HepG2 (cell line): ENCODE measurements at regions not wholly inside any gene's neighbourhood (a gene's known extent, or its start where the extent isn't known, plus 50 kb on each side); places are given as distances from the start of the nearest gene placed in this dataset.

Source experiments
- ATAC-seq: fragments of 200-7000 bp; cut with Tn5 transposase; 3 replicates; pipeline ENCODE4 v1.9.1; 2020; ENCODE audit warnings: mild to moderate bottlenecking, moderate library complexity
- BruUV-seq: library from RNA; stranded (reverse); fragments of 400-500 nt; replicated peaks from 2 replicates; lab custom pipeline; 2021; lab: Mats Ljungman, UMichigan
- CTCF ChIA-PET: fragments of 300-600 bp; formaldehyde crosslinking; extraction: SDS; loops from one replicate; lab custom pipeline; 2021; ENCODE audit warnings: low total read pairs, inconsistent platforms, low intra/inter-chr PET ratio; lab: Yijun Ruan, JAX
- POLR2A ChIA-PET: fragments of 350-600 bp; sonication (Branson Sonifier 250); formaldehyde crosslinking; loops from one replicate; lab custom pipeline; 2020; ENCODE audit warnings: antibody characterized with exemption, inconsistent platforms; lab: Yijun Ruan, JAX
- DNase-seq: peaks from one replicate; pipeline ENCODE4 v3.0.0-alpha.2; 2015; ENCODE audit warnings: low spot score
- FAIRE-seq: peaks from 3 replicates; lab custom pipeline; 2011; peaks lifted over from hg19 to GRCh38; lab: Jason Lieb, UNC
- H2AFZ ChIP-seq: one replicate; pipeline ENCODE4 v1.6.1; 2011; ENCODE audit warnings: low read length, inconsistent platforms
- H3K27ac ChIP-seq: fragments of 300-600 bp; 3 replicates; pipeline ENCODE4 v1.8.0; 2011; ENCODE audit warnings: mixed run types, mild to moderate bottlenecking, mixed read lengths, low read length, inconsistent platforms; ENCODE audit not compliant: insufficient read depth; ENCODE audit errors: extremely low read length
- H3K27me3 ChIP-seq, 2 experiments: fragments of 200-600 bp in 1 of 2; 2 replicates in 1 of 2; 3 replicates in 1 of 2; pipeline versions ENCODE4 v1.6.0 to v1.8.0; 2011; ENCODE audit warnings: low read length in 2 of 2, mild to moderate bottlenecking in 2 of 2, moderate library complexity in 2 of 2, inconsistent platforms in 1 of 2; ENCODE audit not compliant: insufficient read depth in 2 of 2, control insufficient read depth in 1 of 2
- H3K36me3 ChIP-seq, 2 experiments: fragments of 200-600 bp in 1 of 2; replicated peaks in 1 of 2; 2 replicates in 1 of 2; 3 replicates in 1 of 2; pipeline versions ENCODE4 v1.5.1 to v1.8.0; 2011; ENCODE audit warnings: low read length in 2 of 2, inconsistent platforms in 1 of 2; ENCODE audit not compliant: insufficient read depth in 2 of 2, control insufficient read depth in 1 of 2
- H3K4me1 ChIP-seq: 2 replicates; pipeline ENCODE4 v1.5.1; 2012; ENCODE audit warnings: low read length, inconsistent platforms; ENCODE audit not compliant: insufficient read depth
- H3K4me2 ChIP-seq: 2 replicates; pipeline ENCODE4 v1.6.0; 2011; ENCODE audit warnings: low read depth, low read length, inconsistent platforms
- H3K4me3 ChIP-seq, 3 experiments: fragments of 200-600 bp in 1 of 3; sonication (generic), shearing (Covaris generic) in 1 of 3; replicated peaks in 1 of 3; 2 replicates each; pipeline ENCODE4 v1.5.1; 2011 to 2016; ENCODE audit warnings: low read length in 3 of 3, inconsistent platforms in 2 of 3, low read depth in 2 of 3, mild to moderate bottlenecking in 2 of 3, control low read depth in 1 of 3, mixed read lengths in 1 of 3; ENCODE audit not compliant: insufficient read depth in 1 of 3
- H3K79me2 ChIP-seq: one replicate; pipeline ENCODE4 v1.6.1; 2011; ENCODE audit warnings: low read length, inconsistent platforms; ENCODE audit not compliant: insufficient read depth
- H3K9ac ChIP-seq: 2 replicates; pipeline ENCODE4 v1.6.0; 2011; ENCODE audit warnings: mild to moderate bottlenecking, low read depth, low read length, inconsistent platforms; ENCODE audit not compliant: insufficient read depth
- H3K9me3 ChIP-seq: 2 replicates; pipeline ENCODE4 v1.5.1; 2012; ENCODE audit warnings: mild to moderate bottlenecking, low read length
- H4K20me1 ChIP-seq: 2 replicates; pipeline ENCODE4 v1.6.0; 2011; ENCODE audit warnings: inconsistent platforms, mild to moderate bottlenecking, low read length, moderate library complexity; ENCODE audit not compliant: insufficient read depth
- HDAC2 ChIP-seq: sonication (generic); formaldehyde crosslinking; IDR thresholded peaks from 2 replicates; pipeline ENCODE4 v1.4.0; 2020; ENCODE audit warnings: missing genetic modification reagents
- LCORL ChIP-seq, 2 experiments: fragments of 450-650 bp in 1 of 2; sonication (generic) in 1 of 2; formaldehyde crosslinking in 1 of 2; IDR thresholded peaks; 2 replicates each; pipeline versions ENCODE4 v1.5.0 to v1.6.1; 2017 to 2020; ENCODE audit warnings: antibody characterized with exemption in 1 of 2, missing genetic modification reagents in 1 of 2
- MATR3 ChIP-seq: sonication (generic); formaldehyde crosslinking; IDR thresholded peaks from 2 replicates; pipeline ENCODE4 v1.4.0; 2020; ENCODE audit warnings: missing genetic modification reagents
- MTERF4 ChIP-seq: sonication (generic); formaldehyde crosslinking; IDR thresholded peaks from 2 replicates; pipeline ENCODE4 v1.8.0; 2023; ENCODE audit warnings: mild to moderate bottlenecking, missing genetic modification reagents
- PAWR ChIP-seq: sonication (generic); formaldehyde crosslinking; IDR thresholded peaks from 2 replicates; pipeline ENCODE4 v1.4.0; 2020; ENCODE audit warnings: missing genetic modification reagents, mild to moderate bottlenecking, borderline replicate concordance
- PHF20 ChIP-seq: sonication (generic); formaldehyde crosslinking; IDR thresholded peaks from 2 replicates; pipeline ENCODE4 v1.5.0; 2020; ENCODE audit warnings: mild to moderate bottlenecking, missing genetic modification reagents
- POLR2AphosphoS5 ChIP-seq: IDR thresholded peaks from 2 replicates; pipeline ENCODE4 v1.6.1; 2012; ENCODE audit warnings: low read depth, low read length
- SYNCRIP ChIP-seq: fragments of 200-400 bp; formaldehyde crosslinking; IDR thresholded peaks from 2 replicates; pipeline ENCODE4 v1.6.1; 2018; ENCODE audit warnings: mild to moderate bottlenecking, low read depth, low read length; ENCODE audit not compliant: insufficient read depth
- THAP7 ChIP-seq: sonication (generic); formaldehyde crosslinking; IDR thresholded peaks from 2 replicates; pipeline ENCODE4 v1.8.1; 2023; ENCODE audit warnings: mild to moderate bottlenecking, missing genetic modification reagents
- ZKSCAN8 ChIP-seq: IDR thresholded peaks from 2 replicates; pipeline ENCODE4 v1.6.1; 2016; ENCODE audit warnings: borderline replicate concordance, missing genetic modification reagents, missing compliant biosample characterization
- ZNF17 ChIP-seq: sonication (generic); formaldehyde crosslinking; IDR thresholded peaks from 2 replicates; pipeline ENCODE4 v1.5.0; 2020; ENCODE audit warnings: mild to moderate bottlenecking, missing genetic modification reagents
- ZNF574 ChIP-seq: sonication (generic); formaldehyde crosslinking; IDR thresholded peaks from 2 replicates; pipeline ENCODE4 v1.4.0; 2020; ENCODE audit warnings: missing genetic modification reagents
- ZNF75D ChIP-seq: sonication (generic); formaldehyde crosslinking; IDR thresholded peaks from 2 replicates; pipeline ENCODE4 v1.8.1; 2023; ENCODE audit warnings: missing genetic modification reagents, mild to moderate bottlenecking, borderline replicate concordance
- ZNF770 ChIP-seq: sonication (generic); formaldehyde crosslinking; IDR thresholded peaks from 2 replicates; pipeline ENCODE4 v1.5.0; 2020; ENCODE audit warnings: mild to moderate bottlenecking, missing genetic modification reagents
- ZNF777 ChIP-seq: sonication (generic); formaldehyde crosslinking; IDR thresholded peaks from 2 replicates; pipeline ENCODE4 v1.4.0; 2020; ENCODE audit warnings: missing genetic modification reagents
- ZSCAN9 ChIP-seq: IDR thresholded peaks from 2 replicates; pipeline ENCODE4 v1.6.1; 2016; ENCODE audit warnings: borderline replicate concordance
- WGBS: methylation state at CpG from one replicate; pipeline ENCODE4 v1.1.6; 2017; ENCODE audit warnings: low lambda C conversion rate; 5-methylcytosine and 5-hydroxymethylcytosine counted together
- in situ Hi-C: cut with HindIII; loops from 2 replicates; pipeline ENCODE4 v1.10.0; 2017; ENCODE audit warnings: low pct_unique_long_range_greater_than_20kb; ENCODE audit not compliant: extremely low pct_ligation_motif_present
- intact Hi-C: fragments of 100-400 bp; cut with micrococcal nuclease; formaldehyde crosslinking; loops from one replicate; pipeline ENCODE4 v1.10.0; 2022; ENCODE audit not compliant: unreplicated experiment

GRCh38 chr18:43887491-43887890 is 610.2 kb upstream of the SYT4 start (continued):
- TF ChIP-seq THAP7 (CRISPR knock-in tag) (no peak), POLR2AphosphoS5 (no peak)

- FAIRE-seq (no peak), ATAC-seq (no peak), DNase-seq (no peak)
- POLR2A ChIA-PET = no interaction called here
- BruUV-seq = no TSS peak
- H4K20me1 ChIP-seq = no peaks in the 10 kb centered on the region
- no peaks in the 10 kb centered on the region for H3K36me3 ChIP-seq
- in situ Hi-C loops (no loop called here), intact Hi-C loops (no loop called here)
- no peak overlapping the region for H2AFZ ChIP-seq
- H3K9ac ChIP-seq = no peak overlapping the region
- no peak overlapping the region for H3K4me3 ChIP-seq
- no peaks in the 10 kb centered on the region for H3K27me3 ChIP-seq
- CTCF ChIA-PET = no interaction called here
- no peak overlapping the region for H3K27ac ChIP-seq
- H3K4me2 ChIP-seq = no peak overlapping the region
- no peaks in the 10 kb centered on the region for H3K4me1 ChIP-seq
- WGBS = 1% methylated on average over 3 of the region's 3 CpGs
- peaks cover 67% of the 10 kb centered on the region for H3K9me3 ChIP-seq
- H3K79me2 ChIP-seq = no peaks in the 10 kb centered on the region
- TF ChIP-seq MATR3 (CRISPR knock-in tag) = no peak
- no peak for TF ChIP-seq MTERF4 (CRISPR knock-in tag)
- TF ChIP-seq ZNF777 (CRISPR knock-in tag) = no peak
- TF ChIP-seq PAWR (CRISPR knock-in tag) = no peak
- TF ChIP-seq HDAC2 (CRISPR knock-in tag) = no peak
- TF ChIP-seq ZNF770 (CRISPR knock-in tag) = no peak
- TF ChIP-seq ZSCAN9 (CRISPR knock-in tag) = no peak
- no peak for TF ChIP-seq ZNF75D (CRISPR knock-in tag)
- no peak for TF ChIP-seq SYNCRIP
- TF ChIP-seq PHF20 (CRISPR knock-in tag) = no peak
- TF ChIP-seq ZNF17 (CRISPR knock-in tag) = no peak
- no peak for TF ChIP-seq ZNF574
- TF ChIP-seq ZKSCAN8 (CRISPR knock-in tag) = no peak
- TF ChIP-seq LCORL (IDR thresholded peaks at IDR 0.05) = no peak
- TF ChIP-seq LCORL (CRISPR knock-in tag; IDR thresholded peaks at IDR 0.05) = no peak
Observed at GRCh38 chr18:43888598-43888997, 611.3 kb upstream of the SYT4 start.
